Hepatic stellate cell (primary cell): ENCODE measurements at regions not wholly inside any gene's neighbourhood (a gene's known extent, or its start where the extent isn't known, plus 50 kb on each side); places are given as distances from the start of the nearest gene placed in this dataset.
A peak's percentile ranks its signal among the peaks of the same experiment; 100 is the strongest.
"Not testable (repeated sequence)": the region's sequence is repeated elsewhere in the genome, so short reads cannot be mapped to it uniquely, and the experiment has no call there.

Experiments
- DNase-seq: peaks from one replicate; pipeline ENCODE4 v3.0.0; 2011; ENCODE audit warnings: low spot score

- no peak for DNase-seq
Observed at GRCh38 chr4:188958346-188958745, 819.1 kb downstream of the TRIML1 start.

GRCh38 chr4:188959424-188959823 lies 820.2 kb downstream of the TRIML1 start:
- DNase-seq: no peak

DNA sequence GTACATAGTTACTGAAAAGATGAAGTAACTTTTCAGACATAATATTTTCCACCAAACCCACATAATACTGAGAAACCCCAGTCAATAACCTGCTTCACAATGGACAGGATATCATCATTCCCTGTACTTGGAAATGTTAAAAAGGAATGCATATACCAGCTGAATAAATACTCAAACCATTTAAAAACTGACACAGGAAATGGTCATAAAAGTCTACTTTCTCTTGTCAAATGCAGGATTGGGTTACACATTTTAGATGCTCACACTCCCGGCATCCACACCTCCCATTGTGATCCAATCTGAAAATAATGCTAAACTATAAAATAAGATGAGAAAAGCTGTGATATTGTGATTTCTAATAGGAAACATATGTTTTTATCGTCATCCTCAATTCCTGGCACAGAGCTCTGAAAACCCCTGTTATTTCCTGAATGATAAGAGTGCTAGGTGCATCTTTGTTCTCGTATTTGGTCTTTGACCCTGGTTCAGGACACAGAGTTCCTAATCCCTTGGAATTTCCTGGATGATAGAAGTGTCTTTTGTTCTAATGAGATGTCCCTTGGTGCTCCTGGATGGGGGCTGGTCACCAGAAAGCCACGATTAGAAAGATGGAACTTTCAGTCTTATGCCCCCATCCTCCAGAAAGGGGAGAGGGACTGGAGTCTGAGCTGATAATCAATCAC lies 821.3 kb downstream of the TRIML1 start:
- DNase-seq: no peak

DNA sequence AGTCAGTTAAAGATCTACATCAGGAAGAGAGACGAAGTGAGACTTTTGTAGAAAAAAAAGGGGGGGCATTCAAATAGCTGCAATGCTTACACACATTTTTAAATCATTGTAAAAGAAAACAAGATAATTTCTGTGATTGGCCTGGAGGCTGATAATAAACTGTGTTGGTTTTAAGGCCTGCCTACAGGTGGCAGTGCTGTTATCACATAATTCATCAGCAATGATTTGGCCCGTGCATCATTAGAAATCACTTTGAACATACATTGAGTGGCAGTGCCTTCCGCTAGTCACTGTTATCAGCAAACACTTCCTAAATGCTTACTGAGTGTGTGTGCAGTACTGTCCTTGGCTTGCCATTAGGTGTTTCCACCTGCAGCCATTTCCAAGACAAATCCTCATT lies 831.9 kb downstream of the TRIML1 start:
- DNase-seq: no peak

GRCh38 chr4:188975271-188975670 lies 836.0 kb downstream of the TRIML1 start:
- no peak for DNase-seq

DNA sequence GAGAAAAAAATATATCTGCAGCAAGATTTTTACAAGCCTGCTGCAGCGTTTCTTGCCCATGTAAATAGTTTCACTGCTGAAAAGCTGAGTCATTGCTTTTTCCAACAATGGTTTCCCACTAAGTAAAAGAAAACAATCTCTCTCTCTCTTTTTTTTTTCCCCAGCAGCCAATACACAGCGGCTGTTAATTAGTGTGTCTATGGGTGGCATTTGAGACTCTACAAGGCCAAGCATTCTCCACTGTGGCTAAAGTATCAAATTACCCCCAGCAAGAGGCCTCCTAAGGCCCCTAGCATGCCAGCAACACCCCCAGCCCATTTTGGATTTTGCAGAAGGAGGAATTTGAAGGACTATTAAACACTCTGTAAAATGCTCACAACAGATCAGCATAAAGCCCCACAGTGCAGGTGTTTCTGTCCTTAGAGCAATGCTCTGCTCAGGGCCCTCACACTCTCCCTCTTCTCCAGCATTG lies 837.4 kb downstream of the TRIML1 start:
- DNase-seq: peak; percentile 8

DNA sequence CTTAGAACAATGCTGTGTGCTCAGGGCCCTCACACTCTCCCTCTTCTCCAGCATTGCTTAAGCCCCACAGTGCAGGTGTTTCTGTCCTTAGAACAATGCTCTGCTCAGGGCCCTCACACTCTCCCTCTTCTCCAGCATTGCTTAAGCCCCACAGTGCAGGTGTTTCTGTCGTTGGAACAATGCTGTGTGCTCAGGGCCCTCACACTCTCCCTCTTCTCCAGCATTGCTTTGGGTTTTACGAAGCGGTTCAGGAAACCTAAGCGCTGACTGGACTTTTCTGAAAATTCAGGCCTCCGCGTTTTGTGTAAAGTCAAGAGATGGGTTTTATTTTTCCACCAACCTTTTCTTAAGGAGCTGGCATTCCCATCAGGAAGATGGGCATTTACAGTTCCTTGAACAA lies 838.0 kb downstream of the TRIML1 start:
- not testable (repeated sequence) for DNase-seq

DNA sequence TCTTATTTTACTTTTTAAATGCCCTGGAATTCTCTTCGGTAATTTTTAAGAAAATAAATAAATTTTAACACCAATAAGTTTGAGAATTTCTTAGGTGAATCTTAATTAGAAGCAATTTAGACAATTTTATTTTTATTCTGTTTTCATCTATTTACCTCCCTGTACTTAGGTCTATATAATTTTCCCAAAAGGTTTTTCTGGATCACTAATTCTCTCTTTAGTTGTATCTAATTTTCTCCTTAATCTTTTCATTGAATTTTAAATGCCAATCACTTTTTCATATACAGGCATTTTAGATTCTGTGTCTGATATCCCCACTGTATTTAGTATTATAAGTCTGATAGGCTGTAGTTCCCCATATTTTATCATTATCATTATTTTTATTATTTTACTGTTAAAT lies 845.3 kb downstream of the TRIML1 start:
- no peak for DNase-seq

GRCh38 chr4:188986271-188986689 lies 847.0 kb downstream of the TRIML1 start:
- DNase-seq: peak; percentile 9

- no peak for DNase-seq
Observed at GRCh38 chr4:188987011-188987410, 847.8 kb downstream of the TRIML1 start.

DNA sequence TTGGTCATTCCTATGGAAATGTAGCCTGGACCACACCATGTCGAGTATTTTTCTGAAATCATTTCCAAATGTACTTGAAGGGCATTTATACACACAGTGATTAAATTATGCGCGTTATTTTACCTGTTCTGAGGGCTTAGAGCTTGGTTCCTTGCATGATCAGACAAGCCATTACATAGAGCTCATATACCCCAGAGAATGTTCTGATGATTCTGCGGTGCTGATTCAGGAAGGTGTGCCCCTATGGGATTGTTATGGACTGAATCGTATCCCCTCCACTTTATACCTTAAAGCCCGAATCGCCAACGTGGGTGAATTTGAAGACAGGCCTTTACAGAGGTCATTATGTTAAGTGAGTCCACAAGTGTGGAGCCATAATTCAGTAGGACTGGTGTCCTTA lies 848.9 kb downstream of the TRIML1 start:
- no peak for DNase-seq

DNA sequence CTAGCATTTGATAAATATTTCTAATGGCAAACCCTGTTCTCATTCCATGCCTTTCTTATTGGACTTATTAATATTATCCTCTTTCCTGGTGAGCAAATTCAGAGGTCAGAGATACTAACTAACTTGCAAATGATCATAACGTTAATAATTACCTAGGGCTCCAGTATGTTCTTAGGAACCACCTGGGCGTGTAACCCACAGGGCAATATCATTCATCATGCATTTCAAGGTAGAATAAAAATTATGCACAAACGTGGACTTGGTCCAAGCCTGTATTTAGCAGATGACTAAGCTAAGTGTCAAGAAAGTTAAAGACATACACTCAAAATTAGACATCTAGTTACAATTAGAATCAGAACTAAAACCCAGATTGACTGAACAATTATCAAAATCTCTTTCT lies 850.1 kb downstream of the TRIML1 start:
- no peak for DNase-seq

DNA sequence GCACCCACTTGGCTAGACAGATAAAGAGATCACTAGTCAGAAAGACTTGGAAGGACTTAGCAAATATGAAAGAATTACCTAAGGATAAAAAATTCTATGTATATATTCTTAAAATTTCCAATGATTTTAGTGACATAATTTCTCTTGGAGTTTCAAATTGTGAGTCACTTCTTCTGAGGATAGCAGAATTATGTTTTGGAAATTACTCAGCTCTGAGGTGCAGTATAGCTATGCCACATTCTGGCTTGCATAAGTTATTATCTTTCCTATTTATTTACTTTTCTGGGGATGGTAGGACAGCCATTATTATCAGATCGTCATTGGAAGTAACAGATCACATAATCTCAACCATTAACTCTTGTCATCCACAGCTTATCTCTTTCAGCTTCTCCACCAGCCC lies 853.5 kb downstream of the TRIML1 start:
- DNase-seq: no peak

DNA sequence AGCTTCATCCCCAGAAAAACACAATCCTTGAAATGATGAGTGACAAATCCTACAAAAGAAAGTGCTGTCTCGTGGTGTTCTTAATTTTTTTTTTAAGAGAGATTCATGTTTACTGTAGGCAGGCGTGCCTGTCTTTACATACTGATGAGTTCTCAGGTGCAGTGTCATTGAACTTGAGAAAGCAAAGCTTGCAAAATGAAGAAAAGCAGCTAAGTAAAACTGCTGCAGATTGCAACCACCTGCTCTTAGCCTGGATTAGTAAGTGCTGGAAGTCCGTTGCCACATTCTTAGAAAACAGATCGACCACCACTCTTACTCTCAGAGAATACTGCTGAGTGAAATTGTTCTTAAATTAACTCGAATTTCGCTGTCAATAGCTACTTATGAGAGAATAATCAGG lies 854.6 kb downstream of the TRIML1 start:
- no peak for DNase-seq

GRCh38 chr4:189001283-189001970 lies 862.2 kb downstream of the TRIML1 start:
- no peak for DNase-seq

- DNase-seq: no peak
Observed at GRCh38 chr4:189001971-189002450, 862.8 kb downstream of the TRIML1 start.

- DNase-seq: no peak
Observed at GRCh38 chr4:189002475-189002874, 863.2 kb downstream of the TRIML1 start.

- DNase-seq: not testable (repeated sequence)
Observed at GRCh38 chr4:189010452-189011217, 871.4 kb downstream of the TRIML1 start.

GRCh38 chr4:189021831-189022230 lies 882.6 kb downstream of the TRIML1 start:
- peak; percentile 14 for DNase-seq

- DNase-seq: no peak
Observed at GRCh38 chr4:189022440-189023035, 883.3 kb downstream of the TRIML1 start.

DNA sequence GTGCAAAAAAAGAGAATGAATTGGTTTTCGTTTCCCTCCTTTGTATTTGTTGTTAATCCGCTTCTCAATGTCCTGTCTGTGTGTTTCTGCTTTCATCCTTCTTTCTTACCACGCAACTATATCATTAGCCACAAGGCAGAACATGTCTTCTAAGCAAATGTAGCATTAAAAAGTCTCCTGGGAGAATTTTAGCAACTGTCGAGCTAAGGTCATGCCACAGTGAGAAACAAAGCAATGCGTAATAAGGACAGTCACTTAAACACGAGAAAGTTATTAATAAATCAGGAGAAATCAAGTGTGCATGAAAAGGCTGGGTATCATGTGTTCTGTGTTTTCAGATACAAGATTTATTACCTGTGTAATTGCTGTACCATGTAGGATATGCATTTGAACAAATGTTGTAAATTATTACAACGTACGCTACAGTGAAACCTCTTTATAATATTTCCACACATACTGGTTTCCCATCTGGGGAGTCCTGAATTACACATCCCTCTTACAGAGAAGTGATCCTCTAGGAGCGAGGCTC lies 890.8 kb downstream of the TRIML1 start:
- DNase-seq: no peak
